Stimulated activated CD8-positive, alpha-beta memory T cell treated with anti-CD3 and anti-CD28 coated beads, Interleukin-2, amount 100 ng/mL, for 1 hour (primary cell): ENCODE measurements at regions not wholly inside any gene's neighbourhood (a gene's known extent, or its start where the extent isn't known, plus 50 kb on each side); places are given as distances from the start of the nearest gene placed in this dataset.
"Not testable (repeated sequence)": the region's sequence is repeated elsewhere in the genome, so short reads cannot be mapped to it uniquely, and the experiment has no call there.

ENCODE experiments used
- DNase-seq, 2 donors: peaks; one replicate each; pipeline ENCODE4 v3.0.0-alpha.2; 2020; ENCODE audit warnings: low read depth in 2 of 2

DNA sequence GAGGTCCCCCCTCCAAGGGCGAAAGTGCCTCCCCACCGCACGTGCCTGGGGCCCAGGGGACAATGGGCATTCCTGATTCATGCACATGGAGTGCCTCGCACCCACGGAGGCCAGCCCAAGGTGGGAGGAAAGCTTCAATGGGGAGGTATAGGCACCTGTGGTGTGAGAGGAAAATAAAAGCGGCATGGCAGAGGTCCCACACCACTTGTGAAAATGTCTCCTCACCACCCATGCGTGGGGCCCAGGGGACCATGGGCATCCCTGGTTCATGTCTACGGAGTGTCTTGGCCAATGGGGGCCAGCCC is 384.7 kb downstream of the ALG10 start:
- no peak for DNase-seq

- no peak for DNase-seq
Observed at GRCh38 chr12:34407813-34408212, 385.5 kb downstream of the ALG10 start.

DNA sequence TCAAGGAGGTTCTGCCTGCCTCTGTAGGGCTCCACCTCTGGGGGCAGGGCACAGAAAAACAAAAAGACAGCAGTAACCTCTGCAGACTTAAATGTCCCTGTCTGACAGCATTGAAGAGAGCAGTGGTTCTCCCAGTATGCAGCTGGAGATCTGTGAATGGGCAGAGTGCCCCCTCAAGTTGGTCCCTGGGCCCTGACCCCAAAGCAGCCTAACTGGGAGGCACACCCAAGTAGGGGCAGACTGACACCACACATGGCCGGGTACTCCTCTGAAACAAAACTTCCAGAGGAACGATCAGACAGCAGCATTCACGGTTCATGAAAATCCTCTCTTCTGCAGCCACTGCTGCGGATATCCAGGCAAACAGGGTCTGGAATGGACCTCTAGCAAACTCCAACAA is 409.2 kb downstream of the ALG10 start:
- DNase-seq, result not testable (repeated sequence)
